ENCODE measurements at regions not wholly inside any gene's neighbourhood (a gene's known extent, or its start where the extent isn't known, plus 50 kb on each side); places are given as distances from the start of the nearest gene placed in this dataset.

- Histone ChIP-seq H2BK5ac (ENCODE audit: low read depth, low read length, poor library complexity, severe bottlenecking) (no peak overlapping the region), H3K18ac (ENCODE audit: low read depth in 1 of 2, low read length in 2 of 2) (no peak overlapping the region), H3K4me3 (ENCODE audit: insufficient read depth in 1 of 2, low read depth in 1 of 2, low read length in 2 of 2) (no peak overlapping the region), H3K4me1 (ENCODE audit: control insufficient read depth, insufficient read depth, low read depth, low read length) (no peaks in the 10 kb centered on the region), H2BK120ac (ENCODE audit: low read depth, low read length) (no peak overlapping the region), H3K9me3 (ENCODE audit: control insufficient read depth, low read length) (no peaks in the 10 kb centered on the region), H3K79me1 (replicated peaks; ENCODE audit: low read length, poor library complexity, severe bottlenecking) (no peaks in the 10 kb centered on the region), H2BK12ac (ENCODE audit: low read length in 2 of 2) (no peak overlapping the region), H3K23ac (ENCODE audit: low read length in 2 of 2) (no peak overlapping the region), H4K8ac (ENCODE audit: low read length) (no peak overlapping the region), H3K4ac (ENCODE audit: low read depth in 1 of 2, low read length in 2 of 2) (no peak overlapping the region), H3K14ac (ENCODE audit: low read length in 2 of 2) (no peak overlapping the region), H3K27me3 (ENCODE audit: control insufficient read depth in 1 of 2, insufficient read depth in 1 of 2, low read length in 2 of 2) (no peaks in the 10 kb centered on the region), H2AFZ (ENCODE audit: low read depth, low read length) (no peak overlapping the region), H3K4me2 (ENCODE audit: low read length, poor library complexity, severe bottlenecking) (no peak overlapping the region), H4K91ac (ENCODE audit: low read length) (no peak overlapping the region), H3K9ac (ENCODE audit: low read length) (no peak overlapping the region), H2AK5ac (ENCODE audit: low read length, severe bottlenecking) (no peak overlapping the region), H3K36me3 (ENCODE audit: control insufficient read depth in 1 of 2, insufficient read depth in 2 of 2, low read depth in 1 of 2, low read length in 2 of 2) (no peaks in the 10 kb centered on the region), H3K27ac (ENCODE audit: low read length, poor library complexity, severe bottlenecking) (no peak overlapping the region), H2BK15ac (ENCODE audit: low read depth, poor library complexity, severe bottlenecking) (no peak overlapping the region)
- no peak for DNase-seq
- no CpG with 5 or more reads among the region's 1 CpG for WGBS
Measured at GRCh38 chr4:72809208-72809607, 240.2 kb upstream of the ADAMTS3 start.

DNA sequence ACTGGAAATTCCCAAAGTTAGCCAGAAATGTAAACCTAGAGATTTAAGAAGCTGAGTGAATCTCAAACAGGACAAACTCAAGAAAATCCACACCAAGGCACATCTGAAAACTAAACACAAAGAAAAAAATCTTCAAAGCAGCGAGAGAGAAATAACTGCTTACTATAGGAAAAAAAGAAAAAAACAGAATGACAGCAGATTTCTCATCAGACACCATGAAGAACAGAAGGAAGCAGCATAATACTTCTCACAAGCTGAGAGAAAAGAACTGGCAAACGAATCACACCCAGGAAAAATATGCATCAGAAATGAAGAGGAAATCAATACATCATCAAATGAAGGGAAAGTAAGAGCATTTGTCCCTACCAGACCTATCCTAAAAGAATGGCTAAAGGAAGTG is 236.3 kb upstream of the ADAMTS3 start:
- no peak overlapping the region for H3K4me3 ChIP-seq (ENCODE audit: insufficient read depth in 1 of 2, low read depth in 1 of 2, low read length in 2 of 2)
- no peak for DNase-seq
- WGBS, result 50% methylated on average over 1 of the region's 2 CpGs

GRCh38 chr4:72797486-72797885 is 228.5 kb upstream of the ADAMTS3 start:
- Histone ChIP-seq H3K18ac (ENCODE audit: low read depth in 1 of 2, low read length in 2 of 2) (no peak overlapping the region), H2AFZ (ENCODE audit: low read depth, low read length) (no peak overlapping the region), H3K4me1 (ENCODE audit: control insufficient read depth, insufficient read depth, low read depth, low read length) (no peaks in the 10 kb centered on the region), H3K9ac (ENCODE audit: low read length) (no peak overlapping the region), H3K4ac (ENCODE audit: low read depth in 1 of 2, low read length in 2 of 2) (no peak overlapping the region), H2BK5ac (ENCODE audit: low read depth, low read length, poor library complexity, severe bottlenecking) (no peak overlapping the region), H3K27me3 (ENCODE audit: control insufficient read depth in 1 of 2, insufficient read depth in 1 of 2, low read length in 2 of 2) (no peaks in the 10 kb centered on the region), H3K36me3 (ENCODE audit: control insufficient read depth in 1 of 2, insufficient read depth in 2 of 2, low read depth in 1 of 2, low read length in 2 of 2) (no peaks in the 10 kb centered on the region), H3K9me3 (ENCODE audit: control insufficient read depth, low read length) (peaks cover 3% of the 10 kb centered on the region), H4K8ac (ENCODE audit: low read length) (no peak overlapping the region), H3K79me1 (replicated peaks; ENCODE audit: low read length, poor library complexity, severe bottlenecking) (no peaks in the 10 kb centered on the region), H2BK12ac (ENCODE audit: low read length in 2 of 2) (no peak overlapping the region), H2BK15ac (ENCODE audit: low read depth, poor library complexity, severe bottlenecking) (no peak overlapping the region), H3K23ac (ENCODE audit: low read length in 2 of 2) (no peak overlapping the region), H4K91ac (ENCODE audit: low read length) (no peak overlapping the region), H2AK5ac (ENCODE audit: low read length, severe bottlenecking) (no peak overlapping the region), H3K14ac (ENCODE audit: low read length in 2 of 2) (no peak overlapping the region), H3K4me3 (ENCODE audit: insufficient read depth in 1 of 2, low read depth in 1 of 2, low read length in 2 of 2) (no peak overlapping the region), H2BK120ac (ENCODE audit: low read depth, low read length) (no peak overlapping the region), H3K4me2 (ENCODE audit: low read length, poor library complexity, severe bottlenecking) (no peak overlapping the region), H3K27ac (ENCODE audit: low read length, poor library complexity, severe bottlenecking) (no peak overlapping the region)
- 69% methylated on average over 1 of the region's 1 CpG for WGBS
- DNase-seq, result no peak

More for the DNA sequence above, 236.3 kb upstream of the ADAMTS3 start:
- no peak overlapping the region for H3K18ac ChIP-seq (ENCODE audit: low read depth in 1 of 2, low read length in 2 of 2)
- no peak overlapping the region for H4K8ac ChIP-seq (ENCODE audit: low read length)
- no peak overlapping the region for H3K4me2 ChIP-seq (ENCODE audit: low read length, poor library complexity, severe bottlenecking)
- H3K9me3 ChIP-seq (ENCODE audit: control insufficient read depth, low read length), result no peaks in the 10 kb centered on the region
- H3K79me1 ChIP-seq (replicated peaks; ENCODE audit: low read length, poor library complexity, severe bottlenecking), result no peaks in the 10 kb centered on the region
- H3K4me1 ChIP-seq (ENCODE audit: control insufficient read depth, insufficient read depth, low read depth, low read length), result no peaks in the 10 kb centered on the region
- H3K36me3 ChIP-seq (ENCODE audit: control insufficient read depth in 1 of 2, insufficient read depth in 2 of 2, low read depth in 1 of 2, low read length in 2 of 2), result no peaks in the 10 kb centered on the region
- H3K4ac ChIP-seq (ENCODE audit: low read depth in 1 of 2, low read length in 2 of 2), result no peak overlapping the region
- H2BK5ac ChIP-seq (ENCODE audit: low read depth, low read length, poor library complexity, severe bottlenecking), result no peak overlapping the region
- no peak overlapping the region for H2AK5ac ChIP-seq (ENCODE audit: low read length, severe bottlenecking)
- no peak overlapping the region for H3K14ac ChIP-seq (ENCODE audit: low read length in 2 of 2)
- H4K91ac ChIP-seq (ENCODE audit: low read length), result no peak overlapping the region
- no peak overlapping the region for H2BK15ac ChIP-seq (ENCODE audit: low read depth, poor library complexity, severe bottlenecking)
- H3K27ac ChIP-seq (ENCODE audit: low read length, poor library complexity, severe bottlenecking), result no peak overlapping the region
- H2AFZ ChIP-seq (ENCODE audit: low read depth, low read length), result no peak overlapping the region
- no peak overlapping the region for H3K9ac ChIP-seq (ENCODE audit: low read length)
- no peak overlapping the region for H2BK12ac ChIP-seq (ENCODE audit: low read length in 2 of 2)
- H3K27me3 ChIP-seq (ENCODE audit: control insufficient read depth in 1 of 2, insufficient read depth in 1 of 2, low read length in 2 of 2), result no peaks in the 10 kb centered on the region
- H3K23ac ChIP-seq (ENCODE audit: low read length in 2 of 2), result no peak overlapping the region
- H2BK120ac ChIP-seq (ENCODE audit: low read depth, low read length), result no peak overlapping the region

GRCh38 chr4:72791054-72791453 is 222.0 kb upstream of the ADAMTS3 start:
- 58% methylated on average over 2 of the region's 2 CpGs for WGBS
- H2BK120ac ChIP-seq (ENCODE audit: low read depth, low read length), result no peak overlapping the region
- DNase-seq, result no peak
- H2AK5ac ChIP-seq (ENCODE audit: low read length, severe bottlenecking), result no peak overlapping the region
- H3K18ac ChIP-seq (ENCODE audit: low read depth in 1 of 2, low read length in 2 of 2), result no peak overlapping the region
- no peak overlapping the region for H2BK5ac ChIP-seq (ENCODE audit: low read depth, low read length, poor library complexity, severe bottlenecking)
- no peaks in the 10 kb centered on the region for H3K4me1 ChIP-seq (ENCODE audit: control insufficient read depth, insufficient read depth, low read depth, low read length)
- H3K14ac ChIP-seq (ENCODE audit: low read length in 2 of 2), result no peak overlapping the region
- no peak overlapping the region for H3K9ac ChIP-seq (ENCODE audit: low read length)
- no peak overlapping the region for H2BK15ac ChIP-seq (ENCODE audit: low read depth, poor library complexity, severe bottlenecking)
- H3K23ac ChIP-seq (ENCODE audit: low read length in 2 of 2), result no peak overlapping the region
- H3K27ac ChIP-seq (ENCODE audit: low read length, poor library complexity, severe bottlenecking), result no peak overlapping the region
- H3K4me2 ChIP-seq (ENCODE audit: low read length, poor library complexity, severe bottlenecking), result no peak overlapping the region
- H3K9me3 ChIP-seq (ENCODE audit: control insufficient read depth, low read length), result peaks cover 3% of the 10 kb centered on the region
- no peak overlapping the region for H4K8ac ChIP-seq (ENCODE audit: low read length)
- H2AFZ ChIP-seq (ENCODE audit: low read depth, low read length), result no peak overlapping the region
- no peaks in the 10 kb centered on the region for H3K27me3 ChIP-seq (ENCODE audit: control insufficient read depth in 1 of 2, insufficient read depth in 1 of 2, low read length in 2 of 2)
- H3K4ac ChIP-seq (ENCODE audit: low read depth in 1 of 2, low read length in 2 of 2), result no peak overlapping the region
- no peak overlapping the region for H4K91ac ChIP-seq (ENCODE audit: low read length)
- no peak overlapping the region for H2BK12ac ChIP-seq (ENCODE audit: low read length in 2 of 2)
- H3K4me3 ChIP-seq (ENCODE audit: insufficient read depth in 1 of 2, low read depth in 1 of 2, low read length in 2 of 2), result no peak overlapping the region
- H3K36me3 ChIP-seq (ENCODE audit: control insufficient read depth in 1 of 2, insufficient read depth in 2 of 2, low read depth in 1 of 2, low read length in 2 of 2), result no peaks in the 10 kb centered on the region
- H3K79me1 ChIP-seq (replicated peaks; ENCODE audit: low read length, poor library complexity, severe bottlenecking), result no peaks in the 10 kb centered on the region

All from mesenchymal stem cell (in vitro differentiated cells and primary cell).